ENCODE measurements at regions not wholly inside any gene's neighbourhood (a gene's known extent, or its start where the extent isn't known, plus 50 kb on each side); places are given as distances from the start of the nearest gene placed in this dataset.

GRCh38 chr2:39873586-39873985 is 94.5 kb upstream of the THUMPD2 start:
- WGBS: 89% methylated on average over 3 of the region's 3 CpGs
- Histone ChIP-seq H3K27ac (replicated peaks in 1 of 4) (no peak overlapping the region), H3K4me1 (peaks cover 4 to 35% (median 27%) of the 10 kb centered on the region in 4 donors), H3K27me3 (no peaks in the 10 kb centered on the region), H3K9me3 (no peaks in the 10 kb centered on the region), H3K4me3 (no peak overlapping the region), H3K36me3 (no peaks in the 10 kb centered on the region)
- DNase-seq (ENCODE audit: extremely low spot score): no peak
- intact Hi-C loops (cut with DNase I): no loop called here
- TF ChIP-seq EP300 (IDR thresholded peaks at IDR 0.05) (no peak), POLR2A (IDR thresholded peaks at IDR 0.05; ENCODE audit: low read depth) (no peak), CTCF (IDR thresholded peaks at IDR 0.05) (no peak), POLR2AphosphoS5 (IDR thresholded peaks at IDR 0.05) (no peak)

- WGBS: 90% methylated on average over 2 of the region's 2 CpGs
- H3K4me3 ChIP-seq: no peak overlapping the region
- peaks cover 4 to 35% (median 27%) of the 10 kb centered on the region in 4 donors for H3K4me1 ChIP-seq
- intact Hi-C loops (cut with DNase I): no loop called here
- no peaks in the 10 kb centered on the region for H3K27me3 ChIP-seq
- H3K36me3 ChIP-seq: no peaks in the 10 kb centered on the region
- TF ChIP-seq CTCF (IDR thresholded peaks at IDR 0.05) (no peak), EP300 (IDR thresholded peaks at IDR 0.05) (no peak)
- no peaks in the 10 kb centered on the region for H3K9me3 ChIP-seq
- no peak overlapping the region for H3K27ac ChIP-seq (replicated peaks in 1 of 4)
- DNase-seq (ENCODE audit: extremely low spot score): no peak
These were observed 93.7 kb upstream of the THUMPD2 start for GRCh38 chr2:39872748-39873147.

GRCh38 chr2:39871291-39871761 is 92.3 kb upstream of the THUMPD2 start:
- no peaks in the 10 kb centered on the region for H3K9me3 ChIP-seq
- peaks cover 4 to 31% (median 26%) of the 10 kb centered on the region in 4 donors for H3K4me1 ChIP-seq
- no peak for DNase-seq (ENCODE audit: extremely low spot score)
- TF ChIP-seq CTCF (IDR thresholded peaks at IDR 0.05) (no peak), EP300 (IDR thresholded peaks at IDR 0.05) (no peak), POLR2A (IDR thresholded peaks at IDR 0.05; ENCODE audit: low read depth) (no peak), POLR2AphosphoS5 (IDR thresholded peaks at IDR 0.05) (no peak)
- no peak overlapping the region for H3K27ac ChIP-seq (replicated peaks in 1 of 4)
- H3K27me3 ChIP-seq: no peaks in the 10 kb centered on the region
- 58% methylated on average over 6 of the region's 7 CpGs for WGBS
- H3K4me3 ChIP-seq: no peak overlapping the region
- H3K36me3 ChIP-seq: no peaks in the 10 kb centered on the region
- intact Hi-C loops (cut with DNase I): no loop called here

- no peak for DNase-seq (ENCODE audit: extremely low spot score)
- Histone ChIP-seq H3K27ac (replicated peaks in 1 of 4) (no peak overlapping the region), H3K9me3 (no peaks in the 10 kb centered on the region), H3K27me3 (no peaks in the 10 kb centered on the region), H3K36me3 (no peaks in the 10 kb centered on the region), H3K4me1 (peaks cover 4 to 26% (median 22%) of the 10 kb centered on the region in 4 donors), H3K4me3 (no peak overlapping the region)
- 90% methylated on average over 3 of the region's 3 CpGs for WGBS
- intact Hi-C loops (cut with DNase I): no loop called here
- TF ChIP-seq POLR2AphosphoS5 (IDR thresholded peaks at IDR 0.05) (no peak), CTCF (IDR thresholded peaks at IDR 0.05) (no peak), POLR2A (IDR thresholded peaks at IDR 0.05; ENCODE audit: low read depth) (no peak), EP300 (IDR thresholded peaks at IDR 0.05) (no peak)
These were observed 91.8 kb upstream of the THUMPD2 start for GRCh38 chr2:39870871-39871270.

GRCh38 chr2:39867268-39867667 is 88.2 kb upstream of the THUMPD2 start:
- Histone ChIP-seq H3K9me3 (no peaks in the 10 kb centered on the region), H3K4me3 (no peak overlapping the region), H3K27me3 (no peaks in the 10 kb centered on the region), H3K27ac (replicated peaks in 1 of 4) (no peak overlapping the region), H3K4me1 (peaks cover 0 to 17% (median 11%) of the 10 kb centered on the region in 4 donors), H3K36me3 (no peaks in the 10 kb centered on the region)
- TF ChIP-seq CTCF (IDR thresholded peaks at IDR 0.05): no peak
- TF ChIP-seq EP300 (IDR thresholded peaks at IDR 0.05): no peak
- no peak for TF ChIP-seq POLR2A (IDR thresholded peaks at IDR 0.05; ENCODE audit: low read depth)
- TF ChIP-seq POLR2AphosphoS5 (IDR thresholded peaks at IDR 0.05): no peak
- DNase-seq (ENCODE audit: extremely low spot score): no peak
- 90% methylated on average over 5 of the region's 5 CpGs for WGBS
- intact Hi-C loops (cut with DNase I): no loop called here

Data from esophagus muscularis mucosa (tissue), 4 donors.